ENCODE measurements at regions not wholly inside any gene's neighbourhood (a gene's known extent, or its start where the extent isn't known, plus 50 kb on each side); places are given as distances from the start of the nearest gene placed in this dataset.

GRCh38 chr2:41916177-41916576, 131.6 kb upstream of the PKDCC start:
- Histone ChIP-seq H2AFZ (no peak overlapping the region), H3F3A (ENCODE audit: insufficient read depth, low read depth) (peaks cover 8% of the 10 kb centered on the region; the same call in 1 of the 2 replicates), H3K4me3 (no peak overlapping the region), H3K4me2 (no peak overlapping the region), H3K9me3 (ENCODE audit: insufficient read depth, low read depth) (peaks cover 3% of the 10 kb centered on the region), H3K4me1 (replicated peaks; ENCODE audit: insufficient read depth) (peaks cover 11% of the 10 kb centered on the region), H3K9me2 (ENCODE audit: insufficient read depth) (no peaks in the 10 kb centered on the region), H3K27me3 (ENCODE audit: insufficient read depth, low read depth) (no peaks in the 10 kb centered on the region), H4K20me1 (ENCODE audit: insufficient read depth) (no peaks in the 10 kb centered on the region), H3K36me3 (ENCODE audit: low read depth) (no peaks in the 10 kb centered on the region), H3K79me2 (ENCODE audit: low read depth) (no peaks in the 10 kb centered on the region), H3K27ac (no peak overlapping the region)
- no peak for TF ChIP-seq EZH2 (IDR thresholded peaks at IDR 0.05; ENCODE audit: low read depth)
- no peak for TF ChIP-seq CTCF (conservative IDR thresholded peaks at IDR 0.05)
- ChIA-PET CTCF (no interaction called here), POLR2A (ENCODE audit: unreplicated experiment) (no interaction called here)
- no peak for DNase-seq
- intact Hi-C loops (cut with micrococcal nuclease; ENCODE audit: unreplicated experiment), result no loop called here
- BruUV-seq (replicated peaks), result no TSS peak

GRCh38 chr2:41917587-41917986, 130.2 kb upstream of the PKDCC start:
- Histone ChIP-seq H3K27me3 (ENCODE audit: insufficient read depth, low read depth) (no peaks in the 10 kb centered on the region), H3K4me2 (no peak overlapping the region), H3K27ac (no peak overlapping the region), H3F3A (ENCODE audit: insufficient read depth, low read depth) (peaks cover 22% of the 10 kb centered on the region), H3K9me3 (ENCODE audit: insufficient read depth, low read depth) (no peaks in the 10 kb centered on the region; the same call in none of the 2 replicates), H4K20me1 (ENCODE audit: insufficient read depth) (no peaks in the 10 kb centered on the region), H3K36me3 (ENCODE audit: low read depth) (no peaks in the 10 kb centered on the region), H3K79me2 (ENCODE audit: low read depth) (no peaks in the 10 kb centered on the region), H3K9me2 (ENCODE audit: insufficient read depth) (no peaks in the 10 kb centered on the region), H2AFZ (no peak overlapping the region), H3K4me3 (no peak overlapping the region), H3K4me1 (replicated peaks; ENCODE audit: insufficient read depth) (peaks cover 25% of the 10 kb centered on the region)
- no peak for DNase-seq
- intact Hi-C loops (cut with micrococcal nuclease; ENCODE audit: unreplicated experiment), result no loop called here
- no peak for TF ChIP-seq CTCF (conservative IDR thresholded peaks at IDR 0.05)
- no peak for TF ChIP-seq EZH2 (IDR thresholded peaks at IDR 0.05; ENCODE audit: low read depth)
- ChIA-PET CTCF (no interaction called here), POLR2A (ENCODE audit: unreplicated experiment) (no interaction called here)
- BruUV-seq (replicated peaks), result no TSS peak

- ChIA-PET CTCF (no interaction called here), POLR2A (ENCODE audit: unreplicated experiment) (no interaction called here)
- no peak for DNase-seq
- Histone ChIP-seq H3K36me3 (ENCODE audit: low read depth) (no peaks in the 10 kb centered on the region), H3K79me2 (ENCODE audit: low read depth) (no peaks in the 10 kb centered on the region), H3F3A (ENCODE audit: insufficient read depth, low read depth) (peaks cover 26% of the 10 kb centered on the region), H3K4me1 (replicated peaks; ENCODE audit: insufficient read depth) (peaks cover 33% of the 10 kb centered on the region), H3K27ac (no peak overlapping the region), H3K4me2 (no peak overlapping the region), H3K27me3 (ENCODE audit: insufficient read depth, low read depth) (no peaks in the 10 kb centered on the region), H3K9me2 (ENCODE audit: insufficient read depth) (no peaks in the 10 kb centered on the region), H3K9me3 (ENCODE audit: insufficient read depth, low read depth) (no peaks in the 10 kb centered on the region; the same call in 1 of the 2 replicates), H3K4me3 (no peak overlapping the region), H4K20me1 (ENCODE audit: insufficient read depth) (no peaks in the 10 kb centered on the region), H2AFZ (no peak overlapping the region)
- TF ChIP-seq EZH2 (IDR thresholded peaks at IDR 0.05; ENCODE audit: low read depth) (no peak), CTCF (conservative IDR thresholded peaks at IDR 0.05) (no peak)
- intact Hi-C loops (cut with micrococcal nuclease; ENCODE audit: unreplicated experiment), result no loop called here
- BruUV-seq (replicated peaks), result no TSS peak
Measured at GRCh38 chr2:41919135-41919534, 128.7 kb upstream of the PKDCC start.

All from PC-9 (cell line).